ENCODE measurements at regions not wholly inside any gene's neighbourhood (a gene's known extent, or its start where the extent isn't known, plus 50 kb on each side); places are given as distances from the start of the nearest gene placed in this dataset.

GRCh38 chr4:14399848-14400247, 602.4 kb upstream of the CPEB2 start:
- no peaks in the 10 kb centered on the region for H3K4me1 ChIP-seq (ENCODE audit: control insufficient read depth in 4 of 4, insufficient read depth in 4 of 4, low read length in 3 of 4)
- peaks cover 0 to 4% (median 0%) of the 10 kb centered on the region in 4 donors for H3K27me3 ChIP-seq (ENCODE audit: control insufficient read depth in 4 of 4, insufficient read depth in 4 of 4, low read length in 3 of 4)
- no peak for TF ChIP-seq JUND (IDR thresholded peaks at IDR 0.05)
- TF ChIP-seq MAX (IDR thresholded peaks at IDR 0.05): no peak
- no peak for TF ChIP-seq ATF3 (IDR thresholded peaks at IDR 0.05)
- no peak for TF ChIP-seq FOXA1 (IDR thresholded peaks at IDR 0.05)
- no peak for TF ChIP-seq CTCF (IDR thresholded peaks at IDR 0.05; ENCODE audit: low read depth, low read length, missing input control)
- no peak for TF ChIP-seq RAD21 (IDR thresholded peaks at IDR 0.05)
- no peak for TF ChIP-seq FOXA2 (IDR thresholded peaks at IDR 0.05)
- H3K9ac ChIP-seq (ENCODE audit: low read depth in 1 of 2, low read length in 2 of 2): no peak overlapping the region
- no peak for DNase-seq (ENCODE audit: low spot score)
- H3K27ac ChIP-seq (ENCODE audit: low read depth in 1 of 2, low read length in 2 of 2): no peak overlapping the region
- H3K4me3 ChIP-seq (ENCODE audit: low read depth in 1 of 3, low read length in 3 of 3): no peak overlapping the region
- no peaks in the 10 kb centered on the region for H3K9me3 ChIP-seq (ENCODE audit: control insufficient read depth in 4 of 4, low read length in 3 of 4)
- no peaks in the 10 kb centered on the region for H3K36me3 ChIP-seq (ENCODE audit: control insufficient read depth in 4 of 4, insufficient read depth in 3 of 4, low read depth in 1 of 4, low read length in 3 of 4)

- Histone ChIP-seq H3K4me1 (ENCODE audit: control insufficient read depth in 4 of 4, insufficient read depth in 4 of 4, low read length in 3 of 4) (no peaks in the 10 kb centered on the region), H3K27ac (ENCODE audit: low read depth in 1 of 2, low read length in 2 of 2) (no peak overlapping the region), H3K9ac (ENCODE audit: low read depth in 1 of 2, low read length in 2 of 2) (no peak overlapping the region), H3K36me3 (ENCODE audit: control insufficient read depth in 4 of 4, insufficient read depth in 3 of 4, low read depth in 1 of 4, low read length in 3 of 4) (no peaks in the 10 kb centered on the region), H3K27me3 (ENCODE audit: control insufficient read depth in 4 of 4, insufficient read depth in 4 of 4, low read length in 3 of 4) (peaks cover 0 to 1% (median 0%) of the 10 kb centered on the region in 4 donors), H3K4me3 (ENCODE audit: low read depth in 1 of 3, low read length in 3 of 3) (no peak overlapping the region), H3K9me3 (ENCODE audit: control insufficient read depth in 4 of 4, low read length in 3 of 4) (no peaks in the 10 kb centered on the region)
- no peak for DNase-seq (ENCODE audit: low spot score)
- TF ChIP-seq RXRA (IDR thresholded peaks at IDR 0.05): no peak
- no peak for TF ChIP-seq JUND (IDR thresholded peaks at IDR 0.05)
- TF ChIP-seq CTCF (IDR thresholded peaks at IDR 0.05; ENCODE audit: low read depth, low read length, missing input control): no peak
- TF ChIP-seq SP1 (IDR thresholded peaks at IDR 0.05): no peak
- no peak for TF ChIP-seq MAX (IDR thresholded peaks at IDR 0.05)
- TF ChIP-seq ATF3 (IDR thresholded peaks at IDR 0.05): no peak
Observed at GRCh38 chr4:14400307-14400706, 602.0 kb upstream of the CPEB2 start.

- no peak overlapping the region for H3K27ac ChIP-seq (ENCODE audit: low read depth in 1 of 2, low read length in 2 of 2)
- no peak for DNase-seq (ENCODE audit: low spot score)
- no peaks in the 10 kb centered on the region for H3K4me1 ChIP-seq (ENCODE audit: control insufficient read depth in 4 of 4, insufficient read depth in 4 of 4, low read length in 3 of 4)
- H3K27me3 ChIP-seq (ENCODE audit: control insufficient read depth in 4 of 4, insufficient read depth in 4 of 4, low read length in 3 of 4): no peaks in the 10 kb centered on the region
- no peaks in the 10 kb centered on the region for H3K9me3 ChIP-seq (ENCODE audit: control insufficient read depth in 4 of 4, low read length in 3 of 4)
- H3K9ac ChIP-seq (ENCODE audit: low read depth in 1 of 2, low read length in 2 of 2): no peak overlapping the region
- H3K36me3 ChIP-seq (ENCODE audit: control insufficient read depth in 4 of 4, insufficient read depth in 3 of 4, low read depth in 1 of 4, low read length in 3 of 4): no peaks in the 10 kb centered on the region
- TF ChIP-seq TAF1 (conservative IDR thresholded peaks at IDR 0.05) (no peak), RAD21 (IDR thresholded peaks at IDR 0.05) (no peak), ZBTB33 (IDR thresholded peaks at IDR 0.05) (no peak), CTCF (IDR thresholded peaks at IDR 0.05; ENCODE audit: low read depth, low read length, missing input control) (no peak), JUND (IDR thresholded peaks at IDR 0.05) (no peak), FOXA1 (IDR thresholded peaks at IDR 0.05) (no peak), MAX (IDR thresholded peaks at IDR 0.05) (no peak), YY1 (IDR thresholded peaks at IDR 0.05) (no peak), RXRA (IDR thresholded peaks at IDR 0.05) (no peak), NR2F2 (IDR thresholded peaks at IDR 0.05) (no peak), ATF3 (IDR thresholded peaks at IDR 0.05) (no peak)
- WGBS: 72% methylated on average over 1 of the region's 1 CpG
- H3K4me3 ChIP-seq (ENCODE audit: low read depth in 1 of 3, low read length in 3 of 3): no peak overlapping the region
Observed at GRCh38 chr4:14403132-14403531, 599.1 kb upstream of the CPEB2 start.

All from liver (tissue), 8 donors.